ENCODE measurements at regions not wholly inside any gene's neighbourhood (a gene's known extent, or its start where the extent isn't known, plus 50 kb on each side); places are given as distances from the start of the nearest gene placed in this dataset.
"Not testable (repeated sequence)": the region's sequence is repeated elsewhere in the genome, so short reads cannot be mapped to it uniquely, and the experiment has no call there.

DNA sequence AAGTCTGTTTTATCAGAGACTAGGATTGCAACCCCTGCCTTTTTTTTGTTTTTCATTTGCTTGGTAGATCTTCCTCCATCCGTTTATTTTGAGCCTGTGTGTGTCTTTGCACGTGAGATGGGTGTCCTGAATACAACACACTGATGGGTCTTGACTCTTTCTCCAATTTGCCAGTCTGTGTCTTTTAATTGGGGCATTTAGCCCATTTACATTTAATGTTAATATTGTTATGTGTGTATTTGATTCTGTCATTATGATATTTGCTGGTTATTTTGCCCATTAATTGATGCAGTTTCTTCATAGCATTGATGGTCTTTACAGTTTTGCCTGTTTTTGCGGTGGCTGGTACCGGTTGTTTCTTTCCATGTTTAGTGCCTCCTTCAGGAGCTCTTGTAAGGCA is 116.0 kb upstream of the PALM2AKAP2 start:
- intact Hi-C loops (cut with micrococcal nuclease): not testable (repeated sequence)

GRCh38 chr9:109665736-109666135 is 114.3 kb upstream of the PALM2AKAP2 start:
- intact Hi-C loops (cut with micrococcal nuclease): not testable (repeated sequence)

DNA sequence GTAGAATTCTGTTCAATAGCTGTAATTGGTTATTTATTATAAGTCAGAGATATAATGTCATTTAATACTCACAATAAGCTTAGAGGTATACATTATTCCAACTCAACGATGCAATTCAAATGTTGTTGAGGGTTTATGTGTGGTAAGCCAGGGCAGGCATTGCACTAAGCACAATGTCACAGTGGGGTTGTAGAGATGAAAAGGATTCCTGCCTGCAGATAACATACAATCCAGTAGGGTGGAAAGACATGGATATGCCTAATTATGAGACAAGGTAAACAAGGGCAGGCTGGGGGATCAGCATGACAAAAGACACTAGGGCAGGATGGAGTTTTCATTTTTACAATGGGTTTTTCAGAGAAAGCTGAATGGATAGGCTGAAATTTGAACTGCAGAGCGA is 98.7 kb upstream of the PALM2AKAP2 start:
- intact Hi-C loops (cut with micrococcal nuclease): no loop called here

GRCh38 chr9:109682227-109682626 is 97.8 kb upstream of the PALM2AKAP2 start:
- intact Hi-C loops (cut with micrococcal nuclease): no loop called here

- intact Hi-C loops (cut with micrococcal nuclease): no loop called here
These were observed 96.5 kb upstream of the PALM2AKAP2 start for GRCh38 chr9:109683521-109683920.

DNA sequence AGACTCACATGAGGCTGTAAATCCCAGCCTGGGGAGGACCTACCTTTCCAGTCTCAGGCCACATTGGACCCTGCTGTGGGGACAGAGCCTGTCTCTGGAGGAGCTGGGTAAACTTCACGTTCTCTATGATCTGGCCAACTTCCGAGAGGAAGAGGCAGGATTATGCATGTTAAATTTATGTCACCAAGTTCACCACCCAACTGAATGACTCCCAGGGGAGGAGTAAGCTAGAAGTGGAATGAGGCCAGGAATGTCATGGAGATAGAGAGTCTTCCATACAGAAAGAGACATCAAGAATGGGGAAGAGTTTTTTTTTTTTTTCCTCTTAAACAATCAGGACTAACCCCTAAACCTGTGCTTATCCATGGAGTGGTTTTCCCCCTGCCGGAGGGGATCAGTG is 90.3 kb upstream of the PALM2AKAP2 start:
- intact Hi-C loops (cut with micrococcal nuclease): no loop called here

- intact Hi-C loops (cut with micrococcal nuclease): no loop called here
These were observed 81.0 kb upstream of the PALM2AKAP2 start for GRCh38 chr9:109699019-109699418.

GRCh38 chr9:109704546-109704945 is 75.5 kb upstream of the PALM2AKAP2 start:
- intact Hi-C loops (cut with micrococcal nuclease): no loop called here

DNA sequence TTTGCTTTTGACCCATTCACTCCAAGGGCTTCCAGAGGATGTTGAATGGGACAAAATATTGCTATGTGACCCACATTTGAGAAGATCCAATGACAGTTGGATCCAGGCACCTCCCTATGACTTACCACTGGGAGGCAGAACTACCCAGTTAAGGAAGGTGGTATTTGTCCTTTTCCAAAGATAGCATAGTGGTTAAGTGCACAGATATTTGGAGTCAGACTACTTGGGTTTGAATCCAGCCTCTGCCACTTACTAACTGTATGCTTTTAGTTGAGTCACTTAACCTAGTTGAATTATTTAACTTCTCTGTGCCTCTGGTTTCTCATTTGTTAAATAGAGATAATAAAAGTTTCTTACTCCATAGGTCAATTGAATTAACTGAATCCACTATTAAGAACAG is 74.5 kb upstream of the PALM2AKAP2 start:
- intact Hi-C loops (cut with micrococcal nuclease): no loop called here

GRCh38 chr9:109707355-109707754 is 72.6 kb upstream of the PALM2AKAP2 start:
- intact Hi-C loops (cut with micrococcal nuclease): no loop called here

GRCh38 chr9:109708451-109708945 is 71.5 kb upstream of the PALM2AKAP2 start:
- intact Hi-C loops (cut with micrococcal nuclease): no loop called here

GRCh38 chr9:109709866-109710265 is 70.1 kb upstream of the PALM2AKAP2 start:
- intact Hi-C loops (cut with micrococcal nuclease): no loop called here

DNA sequence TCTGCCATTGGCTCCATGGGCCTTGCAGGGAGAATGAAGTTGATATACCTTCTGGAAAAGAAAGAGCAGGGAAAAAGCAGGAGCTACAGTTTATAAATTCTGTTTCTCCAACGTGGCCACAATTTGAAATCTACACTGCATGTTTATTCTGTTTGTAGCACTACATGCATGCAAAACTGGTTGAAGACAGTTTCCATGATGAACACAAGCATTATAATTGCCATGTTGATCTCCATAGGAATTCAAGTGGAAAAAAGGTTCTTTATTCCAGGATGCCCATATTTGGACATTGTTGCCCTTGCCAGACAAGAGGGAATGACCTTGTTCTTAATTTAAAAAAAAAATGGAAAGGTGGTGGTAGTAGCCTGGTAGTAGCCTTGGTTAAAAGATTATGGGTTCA is 69.2 kb upstream of the PALM2AKAP2 start:
- intact Hi-C loops (cut with micrococcal nuclease): no loop called here

DNA sequence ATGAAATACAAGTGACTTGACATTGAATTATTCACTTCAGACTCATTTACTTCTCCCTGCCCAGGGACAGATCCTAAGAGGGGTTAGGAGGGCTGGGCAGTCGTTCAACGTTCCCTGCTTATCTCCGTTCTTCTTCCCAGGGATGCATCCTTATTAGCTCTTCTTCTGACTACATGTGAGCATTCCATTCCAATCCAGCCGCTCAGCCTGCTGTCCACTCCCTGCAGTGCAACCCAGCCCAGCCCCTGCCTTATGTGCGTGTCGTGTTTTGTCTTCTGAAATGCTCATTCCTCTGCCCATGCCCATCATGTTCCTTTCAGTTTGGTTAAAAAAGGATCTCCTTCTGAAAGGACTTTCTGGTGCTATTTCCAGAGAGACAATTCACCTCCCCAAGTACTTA is 64.7 kb upstream of the PALM2AKAP2 start:
- intact Hi-C loops (cut with micrococcal nuclease): no loop called here

GRCh38 chr9:109716631-109717030 is 63.4 kb upstream of the PALM2AKAP2 start:
- intact Hi-C loops (cut with micrococcal nuclease): no loop called here

- intact Hi-C loops (cut with micrococcal nuclease): no loop called here
These were observed 62.7 kb upstream of the PALM2AKAP2 start for GRCh38 chr9:109717342-109717741.

- intact Hi-C loops (cut with micrococcal nuclease): no loop called here
These were observed 61.1 kb upstream of the PALM2AKAP2 start for GRCh38 chr9:109718861-109719260.

DNA sequence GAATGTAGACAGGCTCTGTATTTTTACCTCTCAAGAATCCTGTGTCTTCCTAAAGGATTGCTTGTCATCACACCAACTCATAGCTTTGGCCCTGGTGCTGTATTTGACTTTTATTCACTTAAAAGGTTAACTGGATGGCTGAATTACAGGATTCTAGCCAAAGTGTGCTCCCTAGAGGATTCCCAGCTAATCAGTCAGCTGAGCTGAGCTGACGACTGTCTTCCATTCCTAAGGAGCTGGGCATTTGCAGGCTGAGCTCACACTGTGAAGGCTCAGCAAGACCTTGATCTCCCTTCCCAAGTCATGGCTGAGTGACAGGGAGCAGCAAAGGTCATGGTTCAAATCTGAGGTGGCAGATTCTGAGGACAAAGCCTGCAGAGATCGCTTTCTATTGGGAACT is 59.0 kb upstream of the PALM2AKAP2 start:
- intact Hi-C loops (cut with micrococcal nuclease): no loop called here

DNA sequence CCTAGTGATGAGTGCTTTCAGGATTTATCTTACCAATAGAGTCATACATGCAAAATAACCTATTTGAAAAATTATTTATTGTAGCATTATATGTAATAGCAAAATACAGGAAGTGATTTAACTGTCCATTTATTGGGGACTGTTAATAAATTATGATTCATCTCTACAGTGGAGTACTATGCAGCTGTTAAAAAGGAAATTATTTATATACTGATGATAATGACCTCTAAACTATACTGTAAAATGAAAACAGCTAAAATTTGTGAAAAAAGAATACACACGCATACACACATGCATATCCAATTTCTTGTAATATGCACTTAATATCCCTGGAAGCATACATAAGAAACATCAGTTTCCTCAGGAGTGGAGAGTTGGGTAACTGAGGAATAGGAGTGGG is 58.0 kb upstream of the PALM2AKAP2 start:
- intact Hi-C loops (cut with micrococcal nuclease): no loop called here

- intact Hi-C loops (cut with micrococcal nuclease): no loop called here
These were observed 56.2 kb upstream of the PALM2AKAP2 start for GRCh38 chr9:109723781-109724180.

- intact Hi-C loops (cut with micrococcal nuclease): no loop called here
These were observed 54.5 kb upstream of the PALM2AKAP2 start for GRCh38 chr9:109725460-109725859.

DNA sequence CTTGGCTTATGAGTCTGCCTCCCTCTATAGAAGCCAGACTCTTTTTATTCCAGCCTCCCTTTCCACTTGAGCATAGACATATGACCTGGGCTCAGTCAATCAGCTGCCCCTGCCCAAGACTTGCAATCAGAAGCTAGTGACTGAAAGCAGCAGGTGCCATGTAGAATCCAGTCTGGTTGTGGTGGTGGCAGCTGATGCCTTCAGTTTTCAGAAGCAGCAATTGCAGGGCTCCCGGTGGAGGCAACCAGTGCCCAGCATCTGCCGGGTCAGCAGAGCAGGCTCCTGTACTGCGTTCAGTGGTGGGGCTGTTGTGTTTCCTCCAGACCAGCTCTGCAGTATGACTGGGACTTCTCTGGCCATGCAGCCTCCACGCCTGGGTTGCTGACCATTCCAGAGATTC is 53.9 kb upstream of the PALM2AKAP2 start:
- intact Hi-C loops (cut with micrococcal nuclease): no loop called here

GRCh38 chr9:109728686-109729300 is 51.2 kb upstream of the PALM2AKAP2 start:
- intact Hi-C loops (cut with micrococcal nuclease): no loop called here

DNA sequence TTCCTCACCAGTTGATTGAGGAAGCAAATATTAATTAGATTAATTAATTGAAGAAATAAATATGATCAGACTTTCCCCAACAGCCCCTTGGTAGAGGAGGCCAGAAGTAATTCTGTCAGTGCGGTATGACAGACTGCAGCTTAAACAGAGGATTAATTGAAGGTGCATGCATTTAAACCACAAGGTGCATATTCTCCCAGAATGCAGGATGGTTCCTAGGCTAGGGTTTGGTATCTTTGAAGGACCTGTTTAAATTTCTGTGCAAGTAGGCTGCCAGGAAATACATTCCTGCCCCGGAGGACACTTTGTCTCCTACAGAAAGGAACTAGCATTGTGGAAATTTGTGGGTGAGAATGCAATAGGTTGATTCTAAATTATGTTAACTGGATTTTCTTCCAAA is 50.5 kb upstream of the PALM2AKAP2 start:
- intact Hi-C loops (cut with micrococcal nuclease): no loop called here

Measured in T-helper 2 cell treated with Interferon-gamma antibody and Interleukin-4, amounts not matched to agents 100 ng/mL and 5 ng/mL, for 36 hours (primary cell).